Superior temporal gyrus (tissue), 1 donor: ENCODE measurements at regions not wholly inside any gene's neighbourhood (a gene's known extent, or its start where the extent isn't known, plus 50 kb on each side); places are given as distances from the start of the nearest gene placed in this dataset.

Experiments used
- DNase-seq: peaks from one replicate; pipeline ENCODE4 v3.0.0-alpha.2; 2016; ENCODE audit errors: extremely low spot score

- no peak for DNase-seq
Observed at GRCh38 chr1:184319879-184320278, 67.0 kb upstream of the C1orf21 start.

- DNase-seq, result no peak
Observed at GRCh38 chr1:184322253-184322652, 64.6 kb upstream of the C1orf21 start.

- DNase-seq, result no peak
Observed at GRCh38 chr1:184324972-184325371, 61.9 kb upstream of the C1orf21 start.

GRCh38 chr1:184326278-184326677, 60.6 kb upstream of the C1orf21 start:
- no peak for DNase-seq

GRCh38 chr1:184329245-184329953, 57.4 kb upstream of the C1orf21 start:
- DNase-seq, result no peak

GRCh38 chr1:184329962-184330868, 56.6 kb upstream of the C1orf21 start:
- no peak for DNase-seq

- no peak for DNase-seq
Observed at GRCh38 chr1:184330875-184331274, 56.0 kb upstream of the C1orf21 start.
